ENCODE measurements at regions not wholly inside any gene's neighbourhood (a gene's known extent, or its start where the extent isn't known, plus 50 kb on each side); places are given as distances from the start of the nearest gene placed in this dataset.
"Not testable (repeated sequence)": the region's sequence is repeated elsewhere in the genome, so short reads cannot be mapped to it uniquely, and the experiment has no call there.

DNA sequence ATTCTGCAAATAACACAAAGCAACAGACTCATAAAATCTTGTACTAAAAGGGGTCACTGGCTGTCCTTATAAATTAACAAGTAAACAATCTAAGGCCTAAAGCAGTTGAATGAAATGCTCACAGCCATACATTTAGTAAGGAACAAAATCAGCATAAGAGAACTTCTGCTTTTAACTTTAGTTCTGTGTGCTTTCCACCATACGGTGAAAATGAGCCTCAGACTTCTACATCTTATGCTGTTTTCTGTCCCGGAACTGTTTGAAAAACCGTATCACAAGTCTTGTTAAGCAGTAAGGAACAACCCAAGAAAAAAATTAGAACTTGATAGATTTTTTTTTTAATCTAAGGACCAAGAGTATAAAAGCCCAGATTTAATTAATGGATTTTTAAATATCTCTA is 549.1 kb upstream of the MIR17HG start:
- no peak for DNase-seq

DNA sequence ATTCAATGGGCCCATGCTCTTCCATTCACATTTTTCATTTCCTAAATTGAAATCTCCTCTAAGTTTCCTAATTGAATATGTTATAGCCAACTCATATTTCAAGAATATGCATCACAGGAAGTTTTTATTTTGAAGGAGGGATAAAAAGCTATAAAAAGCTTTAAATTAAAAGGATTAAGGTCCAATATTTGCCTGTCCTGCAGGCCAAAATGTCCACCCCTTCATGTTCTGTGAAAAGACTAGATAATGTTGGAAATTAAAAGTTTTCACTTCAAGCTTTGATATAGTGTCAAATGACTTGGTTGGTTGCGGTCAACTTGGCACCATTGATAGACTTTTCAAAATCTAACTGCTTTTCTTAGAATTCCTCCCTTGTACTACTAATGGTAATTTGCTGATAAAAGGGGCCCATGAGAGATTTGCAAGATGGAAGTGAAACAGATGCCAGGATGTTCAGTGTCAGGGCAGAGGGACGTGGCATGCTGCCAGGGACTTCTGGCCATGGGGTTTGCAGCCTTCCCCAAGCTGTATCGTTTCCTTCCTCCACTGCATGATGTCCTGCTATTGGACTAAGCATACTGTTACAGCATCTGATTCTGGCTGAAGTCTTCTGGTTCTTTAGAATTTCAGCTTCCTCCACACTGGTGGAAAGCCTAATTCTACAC is 547.3 kb upstream of the MIR17HG start:
- DNase-seq = no peak

DNA sequence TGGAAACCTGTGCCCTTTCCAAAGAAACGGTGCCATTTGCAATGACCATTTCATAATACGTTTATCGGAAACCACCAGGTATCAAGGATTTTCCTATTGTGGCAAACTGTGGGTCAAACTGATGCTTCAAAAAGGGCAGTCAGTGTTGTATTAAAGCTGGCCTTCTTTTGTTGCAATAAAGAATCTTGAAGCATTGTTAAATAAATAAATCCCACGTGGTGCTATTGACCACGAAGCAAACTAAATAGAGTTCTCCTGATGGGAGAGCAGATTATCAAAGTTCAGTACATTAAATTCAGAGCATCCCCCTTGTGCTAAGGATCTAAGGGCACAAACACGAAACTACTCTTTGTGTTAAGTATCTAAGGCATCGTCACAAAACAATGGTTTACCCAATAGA is 545.9 kb upstream of the MIR17HG start:
- DNase-seq = no peak

GRCh38 chr13:90803210-90803609 is 544.3 kb upstream of the MIR17HG start:
- DNase-seq = no peak

DNA sequence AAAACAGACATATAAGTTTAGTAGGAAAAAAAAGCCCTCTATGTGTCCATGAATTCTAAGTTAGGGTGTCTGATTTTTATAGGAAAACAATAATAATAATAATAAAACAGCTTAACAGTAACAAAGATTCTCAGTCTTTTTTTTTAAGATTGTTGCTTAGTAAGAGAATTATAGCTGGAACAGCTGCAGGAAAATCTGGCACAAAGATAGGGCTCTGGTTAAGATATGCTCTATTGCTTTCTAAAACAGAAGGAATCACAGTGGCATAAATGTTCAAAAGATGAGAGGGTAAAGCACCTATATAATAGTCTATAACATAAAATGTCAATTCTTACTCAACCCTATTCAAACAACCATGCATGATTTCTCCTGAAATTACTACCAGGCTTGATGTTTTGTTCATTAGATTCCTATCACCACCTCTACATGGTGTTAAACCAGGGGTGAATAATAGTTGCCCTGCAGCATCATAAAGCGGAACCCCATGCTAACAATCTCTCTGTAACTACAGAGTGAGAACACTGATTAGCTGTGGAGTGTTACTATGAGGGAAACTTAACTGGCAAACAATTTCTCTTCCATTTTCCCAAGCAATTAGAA is 541.4 kb upstream of the MIR17HG start:
- no peak for DNase-seq

GRCh38 chr13:90806892-90807291 is 540.6 kb upstream of the MIR17HG start:
- DNase-seq = no peak

- DNase-seq = no peak
These were observed 538.6 kb upstream of the MIR17HG start for GRCh38 chr13:90808838-90809237.

GRCh38 chr13:90824032-90824431 is 523.5 kb upstream of the MIR17HG start:
- no peak for DNase-seq

- no peak for DNase-seq
These were observed 520.8 kb upstream of the MIR17HG start for GRCh38 chr13:90826688-90827087.

DNA sequence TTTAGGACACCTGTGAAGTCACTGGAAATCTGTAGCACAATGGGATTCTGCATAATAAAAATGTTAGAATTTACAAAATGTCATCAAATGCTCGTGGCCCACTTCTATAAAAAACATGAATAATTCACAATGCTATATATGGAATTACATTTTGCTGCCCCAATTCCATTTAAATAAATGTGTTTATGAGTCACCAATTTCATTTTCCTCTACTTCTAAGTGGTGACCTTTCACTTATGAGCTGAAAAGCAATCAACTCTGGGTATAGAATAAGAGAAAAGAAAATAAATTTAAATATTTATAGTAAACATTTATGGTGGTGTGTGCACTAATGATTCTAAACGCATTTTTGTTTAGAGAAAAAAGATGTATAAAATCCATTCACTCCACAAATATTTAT is 516.7 kb upstream of the MIR17HG start:
- no peak for DNase-seq

- no peak for DNase-seq
These were observed 513.5 kb upstream of the MIR17HG start for GRCh38 chr13:90833951-90834350.

- DNase-seq = no peak
These were observed 512.8 kb upstream of the MIR17HG start for GRCh38 chr13:90834700-90835099.

GRCh38 chr13:90835826-90836225 is 511.7 kb upstream of the MIR17HG start:
- DNase-seq = no peak

DNA sequence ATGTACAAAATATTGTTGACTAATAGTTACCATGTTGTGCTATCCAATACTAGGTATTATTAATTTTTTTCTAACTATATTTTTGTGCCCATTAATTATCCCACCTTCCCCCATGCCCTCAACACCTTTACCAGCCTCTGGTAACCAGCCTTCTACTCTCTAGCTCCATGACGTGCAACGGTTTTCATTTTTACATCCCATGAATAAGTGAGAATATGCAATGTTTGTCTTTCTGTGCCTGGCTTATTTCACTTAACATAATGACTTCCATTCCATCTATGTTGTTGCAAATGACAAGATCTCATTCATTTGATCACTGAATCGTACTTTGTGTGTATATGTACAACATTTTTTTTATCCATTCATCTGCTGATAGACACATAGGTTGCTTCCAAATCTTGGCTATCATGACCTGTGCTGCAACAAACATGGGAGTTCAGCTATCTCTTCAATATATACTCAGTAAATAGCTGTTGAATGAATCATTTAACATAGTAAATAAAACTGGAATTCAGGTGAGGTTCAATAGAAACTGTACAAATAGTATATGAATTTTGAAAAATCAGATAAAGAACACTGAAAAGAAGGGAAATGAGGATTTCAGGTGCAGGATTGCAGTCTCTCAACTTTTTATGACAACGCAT is 509.0 kb upstream of the MIR17HG start:
- no peak for DNase-seq

- no peak for DNase-seq
These were observed 508.4 kb upstream of the MIR17HG start for GRCh38 chr13:90839061-90839460.

DNA sequence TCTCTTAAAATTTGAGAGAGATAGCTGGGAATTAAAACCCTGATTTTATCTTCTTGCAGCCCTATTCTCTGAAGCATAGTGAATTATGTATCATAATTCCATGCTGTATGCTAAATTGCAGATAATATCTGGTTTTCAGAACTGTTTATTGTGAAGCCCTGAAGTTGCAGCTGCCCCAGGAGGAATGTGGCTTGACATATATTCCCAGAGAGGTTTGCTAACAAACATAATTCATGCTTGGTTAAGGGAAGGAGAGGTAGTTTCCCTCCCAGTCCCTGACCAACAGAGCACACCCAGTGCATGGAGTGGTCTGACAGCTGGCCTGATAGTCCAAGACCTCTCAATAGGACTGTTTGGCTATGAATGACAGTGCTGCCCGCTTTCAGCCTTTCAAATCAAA is 500.6 kb upstream of the MIR17HG start:
- DNase-seq = no peak

DNA sequence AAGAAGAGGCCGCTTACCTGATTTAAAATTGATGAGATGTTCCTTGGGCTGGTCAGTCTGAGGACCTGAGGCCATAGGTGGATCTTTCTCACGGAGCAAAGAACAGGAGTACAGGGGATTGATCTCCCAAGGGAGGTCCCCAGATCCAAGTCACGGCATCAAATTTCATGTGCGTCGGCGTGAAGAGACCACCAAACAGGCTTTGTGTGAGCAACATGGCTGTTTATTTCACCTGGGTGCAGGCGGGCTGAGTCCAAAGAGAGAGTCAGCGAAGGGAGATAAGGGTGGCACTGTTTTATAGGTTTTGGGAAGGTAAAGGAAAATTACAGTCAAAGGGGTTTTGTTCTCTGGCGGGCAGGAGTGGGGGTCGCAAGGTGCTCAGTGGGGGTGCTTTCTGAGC is 493.8 kb upstream of the MIR17HG start:
- not testable (repeated sequence) for DNase-seq

DNA sequence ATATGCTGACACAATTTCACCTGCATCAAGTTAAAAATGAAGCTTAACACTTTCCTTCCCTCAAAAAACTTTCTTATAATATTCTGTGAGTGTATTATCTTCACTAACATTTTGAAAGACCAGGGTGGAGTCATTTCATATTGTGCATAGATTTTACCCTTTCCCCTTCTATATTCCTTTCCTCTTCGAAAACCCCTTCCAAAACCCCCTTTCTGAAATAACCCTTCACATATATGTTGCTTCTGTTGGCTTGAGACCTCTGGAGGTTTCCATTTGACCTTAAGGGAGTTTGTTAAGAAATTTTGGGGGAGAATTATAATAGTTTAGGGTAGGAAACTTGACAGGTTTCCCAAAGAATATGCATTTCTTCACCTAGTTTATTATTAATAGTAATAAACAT is 489.6 kb upstream of the MIR17HG start:
- DNase-seq = no peak

DNA sequence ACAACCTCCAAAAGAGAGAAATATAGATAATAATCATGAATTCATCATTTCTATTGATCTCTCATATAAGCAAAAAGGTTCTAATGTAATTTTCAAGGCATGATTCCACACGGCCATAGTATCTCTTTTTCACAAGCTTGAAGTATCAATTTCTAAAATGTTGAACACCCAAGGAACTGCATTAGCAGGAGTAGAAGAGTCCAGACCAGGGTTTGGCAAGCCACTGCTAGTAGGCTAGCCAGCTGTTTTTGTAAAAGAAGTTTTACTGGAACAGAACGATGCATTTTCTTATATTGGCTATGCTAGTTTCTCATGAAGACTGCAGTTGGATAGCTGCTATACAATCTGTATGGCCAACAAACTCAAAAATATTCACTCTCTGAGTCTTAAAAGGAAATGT is 481.5 kb upstream of the MIR17HG start:
- no peak for DNase-seq

GRCh38 chr13:90867336-90867683 is 480.2 kb upstream of the MIR17HG start:
- no peak for DNase-seq

DNA sequence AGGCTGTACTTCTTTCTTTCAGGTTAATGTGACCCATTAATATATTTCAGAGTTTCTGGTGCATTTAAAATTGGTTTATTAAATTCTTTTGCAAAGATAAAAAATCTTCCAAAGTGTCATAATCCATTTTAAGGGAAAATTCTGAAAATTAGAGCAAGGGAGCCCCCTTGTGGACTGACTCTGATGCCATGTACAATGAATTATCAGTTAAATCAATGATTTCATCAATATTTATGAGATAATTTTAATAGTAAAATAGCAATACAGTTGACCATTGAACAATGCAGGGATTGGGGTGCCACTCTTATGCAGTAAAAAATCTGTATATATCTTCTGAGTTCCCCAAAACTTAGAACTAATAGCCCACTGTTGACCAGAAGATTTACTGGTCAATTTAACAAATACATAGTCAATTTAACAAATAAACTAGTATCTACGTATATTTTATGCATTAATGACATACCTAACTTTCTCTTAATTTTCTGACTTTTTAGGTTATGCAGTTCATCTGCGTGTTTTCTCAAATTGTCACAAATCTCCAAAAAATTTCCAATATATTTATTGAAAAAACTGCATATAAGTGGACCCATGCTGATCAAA is 479.1 kb upstream of the MIR17HG start:
- DNase-seq = no peak

DNA sequence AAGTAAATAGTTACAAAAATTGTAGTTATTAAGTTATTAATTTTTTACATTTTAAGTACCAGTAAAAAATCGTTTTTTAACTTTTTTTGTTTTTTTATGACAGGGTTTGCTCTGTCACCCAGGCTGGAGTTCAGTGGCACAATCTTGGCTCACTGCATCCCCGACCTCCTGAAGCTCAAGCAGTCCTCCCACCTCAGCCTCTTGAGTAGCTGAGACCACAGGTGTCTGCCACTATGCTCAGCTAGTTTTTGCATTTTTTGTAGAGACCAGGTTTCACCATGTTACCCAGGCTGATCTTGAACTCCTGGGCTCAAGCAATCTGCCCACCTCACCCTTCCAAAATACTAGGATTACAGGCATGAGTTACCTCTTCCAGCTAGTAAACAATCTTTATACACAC is 477.9 kb upstream of the MIR17HG start:
- DNase-seq = no peak

DNA sequence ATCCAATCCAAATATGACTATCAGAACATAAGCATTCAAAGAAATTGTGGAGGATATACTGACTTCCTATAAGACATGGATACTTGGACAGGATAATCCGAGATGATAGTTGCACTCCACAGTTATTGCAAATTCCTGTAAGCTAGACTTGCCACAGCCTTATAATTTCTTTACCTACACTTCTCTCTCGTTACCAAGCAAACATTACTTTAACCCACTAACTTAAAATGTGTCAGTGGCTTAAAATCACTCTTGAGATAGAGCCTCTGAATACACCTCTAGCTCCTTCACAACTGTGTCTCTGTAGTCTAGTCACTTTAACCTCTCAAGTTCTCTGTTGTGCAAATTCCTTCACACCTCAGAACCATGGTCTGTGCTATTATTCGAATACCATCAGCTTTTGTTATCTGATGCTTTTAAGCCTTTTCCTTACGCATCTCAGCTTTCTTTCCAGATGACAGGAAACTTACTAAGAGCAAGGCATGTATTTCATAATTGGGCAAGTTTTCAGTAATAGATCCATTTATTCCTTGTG is 474.9 kb upstream of the MIR17HG start:
- no peak for DNase-seq

DNA sequence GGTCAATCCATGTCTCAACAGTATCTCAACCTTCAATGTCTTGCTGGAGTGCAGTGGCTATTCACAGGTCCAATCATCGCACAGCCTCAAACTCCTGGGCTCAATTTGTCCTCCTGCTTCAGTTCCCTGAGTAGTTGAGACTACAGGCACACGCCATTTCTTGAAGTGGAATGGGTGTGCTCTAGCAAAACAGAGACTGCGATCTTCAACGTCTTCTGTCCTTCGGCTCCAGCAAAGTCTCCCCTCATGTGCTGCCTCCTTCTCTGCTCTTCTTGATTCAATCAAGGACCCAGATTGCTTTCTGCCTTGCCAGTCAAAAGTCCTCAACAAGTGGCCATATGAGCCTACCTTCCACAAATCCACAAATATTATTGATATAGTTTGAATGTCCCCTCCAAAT is 466.7 kb upstream of the MIR17HG start:
- no peak for DNase-seq
